22Rv1 (cell line): ENCODE measurements at regions not wholly inside any gene's neighbourhood (a gene's known extent, or its start where the extent isn't known, plus 50 kb on each side); places are given as distances from the start of the nearest gene placed in this dataset.

Experiments used
- H3K27ac ChIP-seq: fragments of 450-650 bp; 2 replicates; pipeline ENCODE4 v1.5.1; 2017
- CTCF ChIP-seq: fragments of 450-650 bp; IDR thresholded peaks from 2 replicates; pipeline ENCODE4 v1.5.1; 2017; ENCODE audit warnings: mild to moderate bottlenecking
- ZFX ChIP-seq: fragments of 450-650 bp; IDR thresholded peaks from 2 replicates; pipeline ENCODE4 v1.6.1; 2017; ENCODE audit warnings: antibody characterized with exemption, borderline replicate concordance

- TF ChIP-seq CTCF: no peak
- no peak overlapping the region for H3K27ac ChIP-seq
These were observed 94.1 kb upstream of the NT5E start for GRCh38 chr6:85355816-85356215.

GRCh38 chr6:85354761-85355618 lies 94.9 kb upstream of the NT5E start:
- no peak overlapping the region for H3K27ac ChIP-seq
- no peak for TF ChIP-seq ZFX
- peak; percentile 86 for TF ChIP-seq CTCF

GRCh38 chr6:85353012-85353411 lies 96.9 kb upstream of the NT5E start:
- no peak overlapping the region for H3K27ac ChIP-seq
- TF ChIP-seq CTCF (no peak), ZFX (no peak)

- no peak for TF ChIP-seq CTCF
- no peak for TF ChIP-seq ZFX
These were observed 101.2 kb upstream of the NT5E start for GRCh38 chr6:85348643-85349042.

GRCh38 chr6:85347812-85348211 lies 102.1 kb upstream of the NT5E start:
- no peak for TF ChIP-seq ZFX
- no peak for TF ChIP-seq CTCF
- no peak overlapping the region for H3K27ac ChIP-seq

More at GRCh38 chr6:85348643-85349042, 101.2 kb upstream of the NT5E start:
- H3K27ac ChIP-seq: no peak overlapping the region

GRCh38 chr6:85346196-85346595 lies 103.7 kb upstream of the NT5E start:
- TF ChIP-seq CTCF: no peak
- no peak for TF ChIP-seq ZFX
- H3K27ac ChIP-seq: no peak overlapping the region

GRCh38 chr6:85344996-85345395 lies 104.9 kb upstream of the NT5E start:
- TF ChIP-seq CTCF (no peak), ZFX (no peak)
- no peak overlapping the region for H3K27ac ChIP-seq
